ENCODE measurements at regions not wholly inside any gene's neighbourhood (a gene's known extent, or its start where the extent isn't known, plus 50 kb on each side); places are given as distances from the start of the nearest gene placed in this dataset.

GRCh38 chr11:81222491-81222890 lies 1511.2 kb downstream of the FAM181B start:
- no peak for TF ChIP-seq CTCF (IDR thresholded peaks at IDR 0.05)
- no peak for TF ChIP-seq POLR2A (IDR thresholded peaks at IDR 0.05)
